Neural cell (in vitro differentiated cells): ENCODE measurements at regions not wholly inside any gene's neighbourhood (a gene's known extent, or its start where the extent isn't known, plus 50 kb on each side); places are given as distances from the start of the nearest gene placed in this dataset.

ENCODE experiments used
- H2AFZ ChIP-seq: fragments of 200-600, 300-800 bp; sonication (generic), shearing (Covaris generic); 2 replicates; pipeline ENCODE4 v1.6.0; 2014; ENCODE audit warnings: low read depth, mild to moderate bottlenecking, antibody characterized with exemption, low read length, moderate library complexity
- H3F3A ChIP-seq: fragments of 200-600 bp; shearing (Covaris generic); 2 replicates; pipeline ENCODE4 v1.6.1; 2016; ENCODE audit warnings: mild to moderate bottlenecking, moderate library complexity, mixed read lengths, antibody characterized with exemption, low read length; ENCODE audit not compliant: insufficient read depth, poor library complexity, severe bottlenecking
- H3K27ac ChIP-seq: fragments of 200-600, 300-800 bp; sonication (generic), shearing (Covaris generic); 2 replicates; pipeline ENCODE4 v1.5.1; 2014; ENCODE audit warnings: mild to moderate bottlenecking, low read length, moderate library complexity
- H3K27me3 ChIP-seq: fragments of 300-800, 200-600 bp; sonication (generic), shearing (Covaris generic); 2 replicates; pipeline ENCODE4 v1.6.0; 2014; ENCODE audit warnings: mild to moderate bottlenecking, low read depth, low read length, moderate library complexity; ENCODE audit not compliant: insufficient read depth
- H3K36me3 ChIP-seq: fragments of 300-800, 200-600 bp; sonication (generic), shearing (Covaris generic); 2 replicates; pipeline ENCODE4 v1.5.1; 2014; ENCODE audit warnings: mild to moderate bottlenecking, antibody characterized with exemption, low read length, moderate library complexity; ENCODE audit not compliant: insufficient read depth
- H3K4me2 ChIP-seq: fragments of 300-800, 200-600 bp; sonication (generic), shearing (Covaris generic); 2 replicates; pipeline ENCODE4 v1.6.0; 2014; ENCODE audit warnings: mild to moderate bottlenecking, low read length
- H3K4me3 ChIP-seq: fragments of 300-800, 200-600 bp; sonication (generic), shearing (Covaris generic); 2 replicates; pipeline ENCODE4 v1.5.1; 2014; ENCODE audit warnings: mild to moderate bottlenecking, low read length, moderate library complexity
- H3K79me2 ChIP-seq: fragments of 200-600 bp; shearing (Covaris generic); replicated peaks from 2 replicates; pipeline ENCODE4 v1.6.0; 2014; ENCODE audit warnings: mild to moderate bottlenecking, low read length, moderate library complexity; ENCODE audit not compliant: insufficient read depth
- H3K9ac ChIP-seq: fragments of 300-800, 200-600 bp; sonication (generic), shearing (Covaris generic); 2 replicates; pipeline ENCODE4 v1.6.1; 2016; ENCODE audit warnings: mild to moderate bottlenecking, low read length, mixed read lengths
- H3K9me2 ChIP-seq: fragments of 200-600 bp; shearing (Covaris generic); 2 replicates; pipeline ENCODE4 v1.6.1; 2016; ENCODE audit warnings: mild to moderate bottlenecking, low read length, mixed read lengths; ENCODE audit not compliant: insufficient read depth
- H3K9me3 ChIP-seq: fragments of 200-600, 300-800 bp; sonication (generic), shearing (Covaris generic); 2 replicates; pipeline ENCODE4 v1.6.1; 2016; ENCODE audit warnings: mild to moderate bottlenecking, mixed run types, low read length, moderate library complexity, mixed read lengths
- H4K20me1 ChIP-seq: fragments of 200-600 bp; shearing (Covaris generic); 2 replicates; pipeline ENCODE4 v1.6.1; 2016; ENCODE audit warnings: mild to moderate bottlenecking, mixed run types; ENCODE audit not compliant: insufficient read depth
- EP300 ChIP-seq: fragments of 450-650 bp; conservative IDR thresholded peaks from 2 replicates; pipeline ENCODE4 v1.6.1; 2014; ENCODE audit warnings: antibody characterized with exemption, mild to moderate bottlenecking, moderate library complexity; ENCODE audit not compliant: poor library complexity, severe bottlenecking
- EZH2 ChIP-seq: fragments of 200-600, 300-800 bp; shearing (Covaris generic), sonication (generic); IDR thresholded peaks from 2 replicates; pipeline ENCODE4 v1.6.1; 2014; ENCODE audit warnings: antibody characterized with exemption, low read length, borderline replicate concordance, mild to moderate bottlenecking; ENCODE audit not compliant: insufficient read depth, poor library complexity, severe bottlenecking
- MXI1 ChIP-seq: fragments of 450-650 bp; conservative IDR thresholded peaks from 2 replicates; pipeline ENCODE4 v1.6.1; 2014; ENCODE audit warnings: antibody characterized with exemption, mild to moderate bottlenecking; ENCODE audit not compliant: poor library complexity, severe bottlenecking
- POLR2AphosphoS5 ChIP-seq: IDR thresholded peaks from 2 replicates; pipeline ENCODE4 v1.6.1; 2012
- RAD21 ChIP-seq: fragments of 450-650 bp; conservative IDR thresholded peaks from 2 replicates; pipeline ENCODE4 v1.6.1; 2014; ENCODE audit warnings: antibody characterized with exemption, mild to moderate bottlenecking, moderate library complexity
- SMC3 ChIP-seq: fragments of 450-650 bp; conservative IDR thresholded peaks from 2 replicates; pipeline ENCODE4 v1.6.1; 2014; ENCODE audit warnings: antibody characterized with exemption, mild to moderate bottlenecking, moderate library complexity; ENCODE audit not compliant: poor library complexity
- TAF1 ChIP-seq: IDR thresholded peaks from 2 replicates; pipeline ENCODE4 v1.6.1; 2012; ENCODE audit warnings: low read depth
- TF ChIP-seq, protein P1 (sequence below): IDR thresholded peaks from 2 replicates; pipeline ENCODE4 v1.6.1; 2012; ENCODE audit warnings: borderline replicate concordance
- TF ChIP-seq, protein P2 (sequence below): fragments of 450-650 bp; IDR thresholded peaks from 2 replicates; pipeline ENCODE4 v1.5.1; 2014; ENCODE audit warnings: antibody characterized with exemption, mild to moderate bottlenecking, moderate library complexity; ENCODE audit not compliant: poor library complexity, severe bottlenecking

DNA sequence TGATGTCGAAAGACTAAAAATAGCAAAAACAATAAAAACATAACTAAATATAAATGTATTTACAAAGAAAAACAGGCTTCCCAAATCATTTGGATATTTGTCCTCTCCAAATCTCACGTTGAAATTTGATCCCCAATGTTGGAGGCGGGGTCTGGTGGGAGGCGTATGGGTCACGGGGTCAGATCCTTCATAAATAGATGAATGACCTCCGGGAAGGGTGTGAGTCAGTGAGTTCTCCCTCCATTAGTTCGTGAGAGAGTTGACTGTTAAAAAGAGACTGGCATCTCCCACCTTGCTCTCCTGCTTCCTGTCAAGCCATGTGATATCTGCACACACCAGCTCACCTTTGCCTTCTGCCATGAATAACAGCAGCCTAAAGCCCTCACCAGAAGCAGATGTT is 703.0 kb downstream of the TMEM182 start:
- Histone ChIP-seq H3K79me2 (no peaks in the 10 kb centered on the region), H3K4me2 (no peak overlapping the region), H3K36me3 (no peaks in the 10 kb centered on the region), H3K27me3 (no peaks in the 10 kb centered on the region), H2AFZ (no peak overlapping the region), H3F3A (no peaks in the 10 kb centered on the region), H3K9me3 (no peaks in the 10 kb centered on the region), H4K20me1 (no peaks in the 10 kb centered on the region), H3K9me2 (no peaks in the 10 kb centered on the region), H3K27ac (no peak overlapping the region), H3K9ac (no peak overlapping the region), H3K4me3 (no peak overlapping the region)
- TF ChIP-seq MXI1 (no peak), RAD21 (no peak), POLR2AphosphoS5 (no peak), EP300 (no peak)
- TF ChIP-seq, protein P1, sequence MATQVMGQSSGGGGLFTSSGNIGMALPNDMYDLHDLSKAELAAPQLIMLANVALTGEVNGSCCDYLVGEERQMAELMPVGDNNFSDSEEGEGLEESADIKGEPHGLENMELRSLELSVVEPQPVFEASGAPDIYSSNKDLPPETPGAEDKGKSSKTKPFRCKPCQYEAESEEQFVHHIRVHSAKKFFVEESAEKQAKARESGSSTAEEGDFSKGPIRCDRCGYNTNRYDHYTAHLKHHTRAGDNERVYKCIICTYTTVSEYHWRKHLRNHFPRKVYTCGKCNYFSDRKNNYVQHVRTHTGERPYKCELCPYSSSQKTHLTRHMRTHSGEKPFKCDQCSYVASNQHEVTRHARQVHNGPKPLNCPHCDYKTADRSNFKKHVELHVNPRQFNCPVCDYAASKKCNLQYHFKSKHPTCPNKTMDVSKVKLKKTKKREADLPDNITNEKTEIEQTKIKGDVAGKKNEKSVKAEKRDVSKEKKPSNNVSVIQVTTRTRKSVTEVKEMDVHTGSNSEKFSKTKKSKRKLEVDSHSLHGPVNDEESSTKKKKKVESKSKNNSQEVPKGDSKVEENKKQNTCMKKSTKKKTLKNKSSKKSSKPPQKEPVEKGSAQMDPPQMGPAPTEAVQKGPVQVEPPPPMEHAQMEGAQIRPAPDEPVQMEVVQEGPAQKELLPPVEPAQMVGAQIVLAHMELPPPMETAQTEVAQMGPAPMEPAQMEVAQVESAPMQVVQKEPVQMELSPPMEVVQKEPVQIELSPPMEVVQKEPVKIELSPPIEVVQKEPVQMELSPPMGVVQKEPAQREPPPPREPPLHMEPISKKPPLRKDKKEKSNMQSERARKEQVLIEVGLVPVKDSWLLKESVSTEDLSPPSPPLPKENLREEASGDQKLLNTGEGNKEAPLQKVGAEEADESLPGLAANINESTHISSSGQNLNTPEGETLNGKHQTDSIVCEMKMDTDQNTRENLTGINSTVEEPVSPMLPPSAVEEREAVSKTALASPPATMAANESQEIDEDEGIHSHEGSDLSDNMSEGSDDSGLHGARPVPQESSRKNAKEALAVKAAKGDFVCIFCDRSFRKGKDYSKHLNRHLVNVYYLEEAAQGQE: no peak

DNA sequence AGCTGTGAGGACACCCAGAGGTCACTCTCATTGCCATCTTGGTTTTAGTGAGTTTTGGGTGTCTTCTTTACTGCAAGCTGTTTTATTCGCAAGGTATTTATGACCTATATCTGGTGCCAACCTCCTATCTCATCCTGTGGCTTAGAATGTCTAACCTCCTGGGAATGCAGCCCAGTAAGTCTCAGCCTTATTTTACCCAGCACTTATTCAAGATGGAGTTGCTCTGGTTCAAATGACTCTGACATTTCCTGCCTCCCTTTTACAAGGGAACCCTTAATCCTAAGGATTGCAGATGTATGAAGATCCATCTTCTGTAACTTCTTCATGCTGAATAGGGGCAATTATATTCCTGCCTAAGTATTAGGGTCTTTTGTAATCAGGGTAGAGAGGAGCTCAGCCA is 708.0 kb downstream of the TMEM182 start:
- Histone ChIP-seq H3K9me2 (no peaks in the 10 kb centered on the region), H3K9ac (no peak overlapping the region), H3K4me2 (no peak overlapping the region), H3K9me3 (no peaks in the 10 kb centered on the region), H3K79me2 (no peaks in the 10 kb centered on the region), H3K27me3 (no peaks in the 10 kb centered on the region), H3K27ac (no peak overlapping the region), H3F3A (no peaks in the 10 kb centered on the region), H3K4me3 (no peak overlapping the region), H4K20me1 (no peaks in the 10 kb centered on the region), H3K36me3 (no peaks in the 10 kb centered on the region), H2AFZ (no peak overlapping the region)
- no peak for TF ChIP-seq POLR2AphosphoS5
- TF ChIP-seq MXI1: no peak
- TF ChIP-seq SMC3: no peak
- no peak for TF ChIP-seq RAD21
- TF ChIP-seq EZH2: no peak
- TF ChIP-seq EP300: no peak
- no peak for TF ChIP-seq TAF1
- TF ChIP-seq, protein P2, sequence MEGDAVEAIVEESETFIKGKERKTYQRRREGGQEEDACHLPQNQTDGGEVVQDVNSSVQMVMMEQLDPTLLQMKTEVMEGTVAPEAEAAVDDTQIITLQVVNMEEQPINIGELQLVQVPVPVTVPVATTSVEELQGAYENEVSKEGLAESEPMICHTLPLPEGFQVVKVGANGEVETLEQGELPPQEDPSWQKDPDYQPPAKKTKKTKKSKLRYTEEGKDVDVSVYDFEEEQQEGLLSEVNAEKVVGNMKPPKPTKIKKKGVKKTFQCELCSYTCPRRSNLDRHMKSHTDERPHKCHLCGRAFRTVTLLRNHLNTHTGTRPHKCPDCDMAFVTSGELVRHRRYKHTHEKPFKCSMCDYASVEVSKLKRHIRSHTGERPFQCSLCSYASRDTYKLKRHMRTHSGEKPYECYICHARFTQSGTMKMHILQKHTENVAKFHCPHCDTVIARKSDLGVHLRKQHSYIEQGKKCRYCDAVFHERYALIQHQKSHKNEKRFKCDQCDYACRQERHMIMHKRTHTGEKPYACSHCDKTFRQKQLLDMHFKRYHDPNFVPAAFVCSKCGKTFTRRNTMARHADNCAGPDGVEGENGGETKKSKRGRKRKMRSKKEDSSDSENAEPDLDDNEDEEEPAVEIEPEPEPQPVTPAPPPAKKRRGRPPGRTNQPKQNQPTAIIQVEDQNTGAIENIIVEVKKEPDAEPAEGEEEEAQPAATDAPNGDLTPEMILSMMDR: no peak
- TF ChIP-seq, protein P1: no peak
